GM18861 (cell line): ENCODE measurements at regions not wholly inside any gene's neighbourhood (a gene's known extent, or its start where the extent isn't known, plus 50 kb on each side); places are given as distances from the start of the nearest gene placed in this dataset.

Experiments used
- ATAC-seq: cut with Tn5 transposase; IDR thresholded peaks from one replicate; pipeline ENCODE4 v1.9.1; 2021; ENCODE audit not compliant: unreplicated experiment

- no peak for ATAC-seq
Observed at GRCh38 chr4:56099378-56099786, 150.6 kb downstream of the CEP135 start.

GRCh38 chr4:56093576-56093975 lies 144.8 kb downstream of the CEP135 start:
- ATAC-seq = no peak

GRCh38 chr4:56092540-56092939 lies 143.8 kb downstream of the CEP135 start:
- ATAC-seq = no peak

GRCh38 chr4:56086561-56086960 lies 137.8 kb downstream of the CEP135 start:
- no peak for ATAC-seq

GRCh38 chr4:56086073-56086541 lies 137.4 kb downstream of the CEP135 start:
- ATAC-seq = no peak

GRCh38 chr4:56085275-56085674 lies 136.5 kb downstream of the CEP135 start:
- no peak for ATAC-seq

- no peak for ATAC-seq
Observed at GRCh38 chr4:56084851-56085250, 136.1 kb downstream of the CEP135 start.
